ENCODE measurements at regions not wholly inside any gene's neighbourhood (a gene's known extent, or its start where the extent isn't known, plus 50 kb on each side); places are given as distances from the start of the nearest gene placed in this dataset.

- TF ChIP-seq CTCF (conservative IDR thresholded peaks at IDR 0.05 in 1 of 2, IDR thresholded peaks at IDR 0.05 in 1 of 2; ENCODE audit: low read depth in 1 of 2, low read length in 2 of 2) (no peak), EZH2 (IDR thresholded peaks at IDR 0.05; ENCODE audit: low read length, missing control alignments) (no peak)
- no peaks in the 10 kb centered on the region for H3K36me3 ChIP-seq (ENCODE audit: control insufficient read depth, insufficient read depth, low read length)
- H3K27ac ChIP-seq (ENCODE audit: insufficient read depth, low read length) = no peak overlapping the region
- H4K20me1 ChIP-seq (ENCODE audit: control insufficient read depth, extremely low read depth, insufficient read depth, low read length) = no peaks in the 10 kb centered on the region
- H3K9me3 ChIP-seq (ENCODE audit: control insufficient read depth, insufficient read depth, low read depth, low read length) = no peaks in the 10 kb centered on the region
- no peak overlapping the region for H2AFZ ChIP-seq (ENCODE audit: low read length)
- H3K27me3 ChIP-seq (ENCODE audit: control insufficient read depth, insufficient read depth, low read length) = no peaks in the 10 kb centered on the region
- DNase-seq (ENCODE audit: low read depth in 2 of 2) = no peak
- no peak overlapping the region for H3K4me2 ChIP-seq (ENCODE audit: extremely low read depth, insufficient read depth, low read length)
- no peaks in the 10 kb centered on the region for H3K79me2 ChIP-seq (ENCODE audit: control insufficient read depth, insufficient read depth, low read length)
- no peak overlapping the region for H3K4me3 ChIP-seq (replicated peaks in 1 of 4; ENCODE audit: control extremely low read depth in 1 of 4, insufficient read depth in 1 of 4, low read depth in 3 of 4, low read length in 4 of 4)
- H3K4me1 ChIP-seq (ENCODE audit: control insufficient read depth, extremely low read depth, insufficient read depth, low read length) = no peaks in the 10 kb centered on the region
- H3K9ac ChIP-seq (ENCODE audit: insufficient read depth, low read length) = no peak overlapping the region
Measured at GRCh38 chr14:41167040-41167439, 439.6 kb upstream of the LRFN5 start.

- Histone ChIP-seq H4K20me1 (ENCODE audit: control insufficient read depth, extremely low read depth, insufficient read depth, low read length) (no peaks in the 10 kb centered on the region), H3K4me2 (ENCODE audit: extremely low read depth, insufficient read depth, low read length) (no peak overlapping the region), H3K4me1 (ENCODE audit: control insufficient read depth, extremely low read depth, insufficient read depth, low read length) (no peaks in the 10 kb centered on the region), H3K36me3 (ENCODE audit: control insufficient read depth, insufficient read depth, low read length) (no peaks in the 10 kb centered on the region), H2AFZ (ENCODE audit: low read length) (no peak overlapping the region), H3K27me3 (ENCODE audit: control insufficient read depth, insufficient read depth, low read length) (no peaks in the 10 kb centered on the region), H3K27ac (ENCODE audit: insufficient read depth, low read length) (no peak overlapping the region), H3K9ac (ENCODE audit: insufficient read depth, low read length) (no peak overlapping the region), H3K79me2 (ENCODE audit: control insufficient read depth, insufficient read depth, low read length) (no peaks in the 10 kb centered on the region), H3K9me3 (ENCODE audit: control insufficient read depth, insufficient read depth, low read depth, low read length) (no peaks in the 10 kb centered on the region), H3K4me3 (replicated peaks in 1 of 4; ENCODE audit: control extremely low read depth in 1 of 4, insufficient read depth in 1 of 4, low read depth in 3 of 4, low read length in 4 of 4) (no peak overlapping the region)
- TF ChIP-seq EZH2 (IDR thresholded peaks at IDR 0.05; ENCODE audit: low read length, missing control alignments) (no peak), CTCF (conservative IDR thresholded peaks at IDR 0.05 in 1 of 2, IDR thresholded peaks at IDR 0.05 in 1 of 2; ENCODE audit: low read depth in 1 of 2, low read length in 2 of 2) (no peak)
- no peak for DNase-seq (ENCODE audit: low read depth in 2 of 2)
Measured at GRCh38 chr14:41154143-41154807, 452.4 kb upstream of the LRFN5 start.

- Histone ChIP-seq H4K20me1 (ENCODE audit: control insufficient read depth, extremely low read depth, insufficient read depth, low read length) (no peaks in the 10 kb centered on the region), H3K36me3 (ENCODE audit: control insufficient read depth, insufficient read depth, low read length) (no peaks in the 10 kb centered on the region), H2AFZ (ENCODE audit: low read length) (no peak overlapping the region), H3K4me3 (replicated peaks in 1 of 4; ENCODE audit: control extremely low read depth in 1 of 4, insufficient read depth in 1 of 4, low read depth in 3 of 4, low read length in 4 of 4) (no peak overlapping the region), H3K4me2 (ENCODE audit: extremely low read depth, insufficient read depth, low read length) (no peak overlapping the region), H3K79me2 (ENCODE audit: control insufficient read depth, insufficient read depth, low read length) (no peaks in the 10 kb centered on the region), H3K4me1 (ENCODE audit: control insufficient read depth, extremely low read depth, insufficient read depth, low read length) (no peaks in the 10 kb centered on the region), H3K27ac (ENCODE audit: insufficient read depth, low read length) (no peak overlapping the region), H3K9me3 (ENCODE audit: control insufficient read depth, insufficient read depth, low read depth, low read length) (no peaks in the 10 kb centered on the region), H3K27me3 (ENCODE audit: control insufficient read depth, insufficient read depth, low read length) (no peaks in the 10 kb centered on the region), H3K9ac (ENCODE audit: insufficient read depth, low read length) (no peak overlapping the region)
- DNase-seq (ENCODE audit: low read depth in 2 of 2) = no peak
- TF ChIP-seq CTCF (conservative IDR thresholded peaks at IDR 0.05 in 1 of 2, IDR thresholded peaks at IDR 0.05 in 1 of 2; ENCODE audit: low read depth in 1 of 2, low read length in 2 of 2) (no peak), EZH2 (IDR thresholded peaks at IDR 0.05; ENCODE audit: low read length, missing control alignments) (no peak)
Measured at GRCh38 chr14:41146391-41146790, 460.3 kb upstream of the LRFN5 start.

All from fibroblast of lung (primary cell).